ENCODE measurements at regions not wholly inside any gene's neighbourhood (a gene's known extent, or its start where the extent isn't known, plus 50 kb on each side); places are given as distances from the start of the nearest gene placed in this dataset.

GRCh38 chr21:14875186-14875585, 189.6 kb downstream of the NRIP1 start:
- TF ChIP-seq CTCF (IDR thresholded peaks at IDR 0.05): no peak

DNA sequence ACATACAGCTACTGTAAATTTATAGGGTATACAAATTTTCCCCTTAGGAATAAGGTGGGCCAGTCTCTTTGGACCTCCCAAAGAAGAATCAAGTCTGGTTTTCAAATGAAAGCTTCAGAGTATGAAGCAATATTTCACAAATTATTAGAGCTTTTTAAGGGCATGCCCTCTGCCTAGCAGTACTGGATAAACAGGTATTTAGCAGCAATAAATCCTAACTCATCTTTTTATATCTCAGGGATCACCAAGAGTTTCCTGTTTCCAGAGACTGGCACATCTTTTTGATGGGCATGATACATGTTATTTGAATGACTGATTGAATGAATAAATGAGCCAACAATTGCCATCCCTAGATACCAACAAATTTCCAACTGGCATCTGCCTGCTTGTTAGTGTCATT, 190.4 kb downstream of the NRIP1 start:
- DNase-seq (no peak), ATAC-seq (no peak)
- H3K36me3 ChIP-seq (ENCODE audit: control insufficient read depth, insufficient read depth, low read length): no peaks in the 10 kb centered on the region
- H3K4me1 Mint-ChIP-seq: no peaks in the 10 kb centered on the region
- H3K36me3 Mint-ChIP-seq: no peaks in the 10 kb centered on the region
- H3K4me3 ChIP-seq (ENCODE audit: low read length): no peak overlapping the region
- no peaks in the 10 kb centered on the region for H3K9me3 Mint-ChIP-seq
- no peak overlapping the region for H3K27ac ChIP-seq (ENCODE audit: low read length)
- TF ChIP-seq CTCF (IDR thresholded peaks at IDR 0.05): no peak
- no peaks in the 10 kb centered on the region for H3K27me3 ChIP-seq (ENCODE audit: control insufficient read depth, insufficient read depth, low read length)
- H3K4me1 ChIP-seq (ENCODE audit: control insufficient read depth, insufficient read depth, low read length): no peaks in the 10 kb centered on the region
- no peak overlapping the region for H3K27ac Mint-ChIP-seq
- H3K4me3 Mint-ChIP-seq: no peak overlapping the region
- H3K9me3 ChIP-seq (ENCODE audit: control insufficient read depth, insufficient read depth, low read length): no peaks in the 10 kb centered on the region
- intact Hi-C loops (cut with micrococcal nuclease): no loop called here
- no peaks in the 10 kb centered on the region for H3K27me3 Mint-ChIP-seq (ENCODE audit: low read depth in 2 of 2)

More at GRCh38 chr21:14875186-14875585, 189.6 kb downstream of the NRIP1 start:
- Histone ChIP-seq H3K27me3 (ENCODE audit: control insufficient read depth, insufficient read depth, low read length) (no peaks in the 10 kb centered on the region), H3K9me3 (ENCODE audit: control insufficient read depth, insufficient read depth, low read length) (no peaks in the 10 kb centered on the region), H3K4me1 (ENCODE audit: control insufficient read depth, insufficient read depth, low read length) (no peaks in the 10 kb centered on the region), H3K4me3 (ENCODE audit: low read length) (no peak overlapping the region), H3K27ac (ENCODE audit: low read length) (no peak overlapping the region), H3K36me3 (ENCODE audit: control insufficient read depth, insufficient read depth, low read length) (no peaks in the 10 kb centered on the region)
- no peak overlapping the region for H3K4me3 Mint-ChIP-seq
- ATAC-seq (no peak), DNase-seq (no peak)
- intact Hi-C loops (cut with micrococcal nuclease): no loop called here
- WGBS (ENCODE audit: insufficient coverage): 92% methylated on average over 1 of the region's 1 CpG
- H3K4me1 Mint-ChIP-seq: peaks cover 0 to 2% of the 10 kb centered on the region in 2 donors
- no peaks in the 10 kb centered on the region for H3K9me3 Mint-ChIP-seq
- H3K27me3 Mint-ChIP-seq (ENCODE audit: low read depth in 2 of 2): no peaks in the 10 kb centered on the region
- no peaks in the 10 kb centered on the region for H3K36me3 Mint-ChIP-seq
- H3K27ac Mint-ChIP-seq: no peak overlapping the region

- Histone ChIP-seq H3K27me3 (ENCODE audit: control insufficient read depth, insufficient read depth, low read length) (no peaks in the 10 kb centered on the region), H3K36me3 (ENCODE audit: control insufficient read depth, insufficient read depth, low read length) (no peaks in the 10 kb centered on the region), H3K4me1 (ENCODE audit: control insufficient read depth, insufficient read depth, low read length) (no peaks in the 10 kb centered on the region), H3K4me3 (ENCODE audit: low read length) (no peak overlapping the region), H3K9me3 (ENCODE audit: control insufficient read depth, insufficient read depth, low read length) (no peaks in the 10 kb centered on the region), H3K27ac (ENCODE audit: low read length) (no peak overlapping the region)
- Mint-ChIP-seq H3K36me3 (no peaks in the 10 kb centered on the region), H3K9me3 (no peaks in the 10 kb centered on the region), H3K27me3 (ENCODE audit: low read depth in 2 of 2) (no peaks in the 10 kb centered on the region), H3K4me1 (no peaks in the 10 kb centered on the region), H3K27ac (no peak overlapping the region), H3K4me3 (no peak overlapping the region)
- 92% methylated on average over 3 of the region's 4 CpGs for WGBS (ENCODE audit: insufficient coverage)
- DNase-seq (no peak), ATAC-seq (no peak)
- TF ChIP-seq CTCF (IDR thresholded peaks at IDR 0.05): no peak
- intact Hi-C loops (cut with micrococcal nuclease): no loop called here
These were observed 192.9 kb downstream of the NRIP1 start for GRCh38 chr21:14871861-14872260.

DNA sequence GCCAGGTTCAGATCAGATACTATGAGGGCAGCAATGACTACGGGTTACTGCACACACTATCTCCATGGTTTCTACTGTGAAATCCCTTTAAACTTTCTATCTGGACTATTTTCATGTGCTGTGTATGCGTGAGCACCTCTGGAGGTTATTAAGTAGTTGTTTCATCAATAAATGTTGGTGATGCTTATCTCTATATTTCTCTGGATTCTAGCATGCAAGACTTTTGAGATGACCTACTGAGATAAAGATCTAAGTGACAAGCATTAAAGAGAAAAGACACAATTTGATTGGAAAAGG, 194.0 kb downstream of the NRIP1 start:
- H3K36me3 Mint-ChIP-seq: no peaks in the 10 kb centered on the region
- Histone ChIP-seq H3K4me1 (ENCODE audit: control insufficient read depth, insufficient read depth, low read length) (no peaks in the 10 kb centered on the region), H3K36me3 (ENCODE audit: control insufficient read depth, insufficient read depth, low read length) (no peaks in the 10 kb centered on the region), H3K27me3 (ENCODE audit: control insufficient read depth, insufficient read depth, low read length) (no peaks in the 10 kb centered on the region), H3K9me3 (ENCODE audit: control insufficient read depth, insufficient read depth, low read length) (no peaks in the 10 kb centered on the region), H3K4me3 (ENCODE audit: low read length) (no peak overlapping the region), H3K27ac (ENCODE audit: low read length) (no peak overlapping the region)
- DNase-seq (no peak), ATAC-seq (no peak)
- H3K27ac Mint-ChIP-seq: no peak overlapping the region
- H3K27me3 Mint-ChIP-seq (ENCODE audit: low read depth in 2 of 2): no peaks in the 10 kb centered on the region
- no peaks in the 10 kb centered on the region for H3K4me1 Mint-ChIP-seq
- intact Hi-C loops (cut with micrococcal nuclease): no loop called here
- no peaks in the 10 kb centered on the region for H3K9me3 Mint-ChIP-seq
- no peak for TF ChIP-seq CTCF (IDR thresholded peaks at IDR 0.05)
- H3K4me3 Mint-ChIP-seq: no peak overlapping the region
- 78% methylated on average over 2 of the region's 2 CpGs for WGBS (ENCODE audit: insufficient coverage)
